Gastrocnemius medialis (tissue), 4 donors: ENCODE measurements at regions not wholly inside any gene's neighbourhood (a gene's known extent, or its start where the extent isn't known, plus 50 kb on each side); places are given as distances from the start of the nearest gene placed in this dataset.

Experiments
- CTCF ChIP-seq, 5 experiments: fragments of 450-650 bp in 3 of 5; fragments of 200-600 bp in 2 of 5; sonication (generic) in 2 of 5; IDR thresholded peaks in 4 of 5; conservative IDR thresholded peaks in 1 of 5; 1 replicate in 4 of 5; 2 replicates in 1 of 5; pipeline ENCODE4 v1.5.1; 2016 to 2019; ENCODE audit warnings: antibody characterized with exemption in 5 of 5, mild to moderate bottlenecking in 3 of 5, moderate library complexity in 3 of 5
- POLR2A ChIP-seq, 2 donors: fragments of 450-650 bp; IDR thresholded peaks; one replicate each; pipeline ENCODE4 v1.6.1; 2017; ENCODE audit warnings: antibody characterized with exemption in 2 of 2, mild to moderate bottlenecking in 2 of 2, moderate library complexity in 2 of 2

GRCh38 chr13:50075619-50076097, 60.4 kb downstream of the KCNRG start:
- TF ChIP-seq POLR2A (IDR thresholded peaks at IDR 0.05) (no peak), CTCF (IDR thresholded peaks at IDR 0.05 in 4 of 5, conservative IDR thresholded peaks at IDR 0.05 in 1 of 5) (no peak)
